PC-3 (cell line): ENCODE measurements at regions not wholly inside any gene's neighbourhood (a gene's known extent, or its start where the extent isn't known, plus 50 kb on each side); places are given as distances from the start of the nearest gene placed in this dataset.

Experiments
- EZH2 ChIP-seq: fragments of 300-600 bp; sonication (generic); IDR thresholded peaks from one replicate; pipeline ENCODE4 v1.6.1; 2017; ENCODE audit warnings: antibody characterized with exemption, mild to moderate bottlenecking, low read length; ENCODE audit not compliant: unreplicated experiment
- EZH2phosphoT487 ChIP-seq: fragments of 300-600 bp; sonication (generic); IDR thresholded peaks from 2 replicates; pipeline ENCODE4 v1.6.1; 2018; ENCODE audit warnings: mild to moderate bottlenecking, antibody characterized with exemption, low read length, borderline replicate concordance
- TF ChIP-seq, protein P1 (sequence below): fragments of 300-600 bp; sonication (generic); conservative IDR thresholded peaks from 2 replicates; pipeline ENCODE4 v1.5.1; 2017; ENCODE audit warnings: antibody characterized with exemption, low read depth, mild to moderate bottlenecking, low read length

DNA sequence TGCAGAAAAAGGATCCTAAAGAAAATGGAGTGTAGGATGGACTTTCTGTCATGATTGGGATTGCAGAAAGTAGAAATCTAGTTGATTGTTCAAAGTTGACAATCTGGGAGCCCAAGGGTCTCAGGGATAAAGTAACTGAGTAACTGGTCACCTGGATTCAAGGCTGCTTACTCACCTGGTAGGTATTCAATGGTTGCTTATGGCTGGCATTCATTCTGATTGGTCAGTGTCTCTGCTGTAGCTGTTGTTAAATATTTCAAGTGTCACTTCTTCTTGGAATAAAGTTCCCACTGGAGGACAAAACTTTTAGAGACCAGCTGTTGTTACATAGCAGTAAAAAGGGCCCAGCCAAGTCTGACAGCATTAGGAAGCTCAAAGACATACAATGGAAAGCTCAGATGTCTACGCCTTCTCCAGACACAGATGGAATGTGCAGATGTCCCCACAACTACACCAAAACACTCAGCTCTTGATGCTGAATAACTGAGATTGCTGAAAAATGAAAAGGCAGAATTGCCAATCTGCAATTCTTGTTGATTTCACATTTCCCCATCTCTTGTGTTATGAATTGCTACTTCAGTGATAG, 106.9 kb downstream of the ZNF467 start:
- TF ChIP-seq EZH2phosphoT487 (no peak), EZH2 (no peak)
- TF ChIP-seq, protein P1, sequence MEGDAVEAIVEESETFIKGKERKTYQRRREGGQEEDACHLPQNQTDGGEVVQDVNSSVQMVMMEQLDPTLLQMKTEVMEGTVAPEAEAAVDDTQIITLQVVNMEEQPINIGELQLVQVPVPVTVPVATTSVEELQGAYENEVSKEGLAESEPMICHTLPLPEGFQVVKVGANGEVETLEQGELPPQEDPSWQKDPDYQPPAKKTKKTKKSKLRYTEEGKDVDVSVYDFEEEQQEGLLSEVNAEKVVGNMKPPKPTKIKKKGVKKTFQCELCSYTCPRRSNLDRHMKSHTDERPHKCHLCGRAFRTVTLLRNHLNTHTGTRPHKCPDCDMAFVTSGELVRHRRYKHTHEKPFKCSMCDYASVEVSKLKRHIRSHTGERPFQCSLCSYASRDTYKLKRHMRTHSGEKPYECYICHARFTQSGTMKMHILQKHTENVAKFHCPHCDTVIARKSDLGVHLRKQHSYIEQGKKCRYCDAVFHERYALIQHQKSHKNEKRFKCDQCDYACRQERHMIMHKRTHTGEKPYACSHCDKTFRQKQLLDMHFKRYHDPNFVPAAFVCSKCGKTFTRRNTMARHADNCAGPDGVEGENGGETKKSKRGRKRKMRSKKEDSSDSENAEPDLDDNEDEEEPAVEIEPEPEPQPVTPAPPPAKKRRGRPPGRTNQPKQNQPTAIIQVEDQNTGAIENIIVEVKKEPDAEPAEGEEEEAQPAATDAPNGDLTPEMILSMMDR, result no peak
